GM23338 (cell line): ENCODE measurements at regions not wholly inside any gene's neighbourhood (a gene's known extent, or its start where the extent isn't known, plus 50 kb on each side); places are given as distances from the start of the nearest gene placed in this dataset.

Experiments used
- ATAC-seq: fragments of 200-7000 bp; cut with Tn5 transposase; 3 replicates; pipeline ENCODE4 v1.9.1; 2020
- DNase-seq: peaks from one replicate; pipeline ENCODE4 v3.0.0-alpha.2; 2015; ENCODE audit warnings: low spot score
- H2AFZ ChIP-seq: fragments of 200-600 bp; sonication (generic); 2 replicates; pipeline ENCODE4 v1.8.0; 2016; ENCODE audit warnings: antibody characterized with exemption, mild to moderate bottlenecking, moderate library complexity
- H3F3A ChIP-seq: fragments of 200-600 bp; sonication (generic); replicated peaks from 2 replicates; pipeline ENCODE4 v1.8.0; 2017; ENCODE audit warnings: antibody characterized with exemption, mixed run types, low read depth
- H3K27ac ChIP-seq: fragments of 200-600 bp; sonication (generic); 2 replicates; pipeline ENCODE4 v1.6.1; 2016; ENCODE audit warnings: low read depth
- H3K27me3 ChIP-seq: fragments of 200-600 bp; sonication (generic); 2 replicates; pipeline ENCODE4 v1.8.0; 2016; ENCODE audit warnings: mild to moderate bottlenecking, mixed run types, moderate library complexity; ENCODE audit not compliant: insufficient read depth
- H3K36me3 ChIP-seq: fragments of 200-600 bp; sonication (generic); 2 replicates; pipeline ENCODE4 v1.8.0; 2016; ENCODE audit warnings: mild to moderate bottlenecking; ENCODE audit not compliant: insufficient read depth
- H3K4me1 ChIP-seq: fragments of 200-600 bp; sonication (generic); 2 replicates; pipeline ENCODE4 v1.8.0; 2016; ENCODE audit warnings: mild to moderate bottlenecking, moderate library complexity; ENCODE audit not compliant: insufficient read depth
- H3K4me2 ChIP-seq: fragments of 200-600 bp; sonication (generic); 2 replicates; pipeline ENCODE4 v1.7.1; 2017; ENCODE audit warnings: mixed run types
- H3K4me3 ChIP-seq: fragments of 200-600 bp; sonication (generic); 2 replicates; pipeline ENCODE4 v1.6.1; 2016; ENCODE audit warnings: mixed run types
- H3K79me2 ChIP-seq: fragments of 200-600 bp; sonication (generic); replicated peaks from 2 replicates; pipeline ENCODE4 v1.8.0; 2017; ENCODE audit warnings: mild to moderate bottlenecking; ENCODE audit not compliant: insufficient read depth
- H3K9me2 ChIP-seq: fragments of 200-600 bp; sonication (generic); 2 replicates; pipeline ENCODE4 v1.8.0; 2017; ENCODE audit not compliant: insufficient read depth
- H4K20me1 ChIP-seq: fragments of 200-600 bp; sonication (generic); replicated peaks from 2 replicates; pipeline ENCODE4 v1.8.0; 2017; ENCODE audit warnings: mild to moderate bottlenecking; ENCODE audit not compliant: insufficient read depth
- H3K27ac Mint-ChIP-seq: 2 replicates; pipeline ENCODE4 v1.8.0; 2020; ENCODE audit warnings: inconsistent platforms, mild to moderate bottlenecking, moderate library complexity, mixed read lengths
- H3K27me3 Mint-ChIP-seq: 3 replicates; pipeline ENCODE4 v1.8.0; 2022; ENCODE audit warnings: low read depth, mild to moderate bottlenecking, moderate library complexity, mixed read lengths, inconsistent platforms; ENCODE audit not compliant: insufficient read depth, poor library complexity
- H3K36me3 Mint-ChIP-seq: 3 replicates; pipeline ENCODE4 v1.8.0; 2021; ENCODE audit warnings: low read depth, mild to moderate bottlenecking, inconsistent platforms, moderate library complexity, mixed read lengths
- H3K4me1 Mint-ChIP-seq: 3 replicates; pipeline ENCODE4 v1.8.0; 2020; ENCODE audit warnings: mild to moderate bottlenecking, inconsistent platforms, mixed read lengths
- H3K4me3 Mint-ChIP-seq: 3 replicates; pipeline ENCODE4 v1.8.0; 2021; ENCODE audit warnings: moderate library complexity, mild to moderate bottlenecking, inconsistent platforms, mixed read lengths
- H3K9me3 Mint-ChIP-seq: 3 replicates; pipeline ENCODE4 v1.8.0; 2020; ENCODE audit warnings: moderate library complexity, mild to moderate bottlenecking, inconsistent platforms, mixed read lengths
- CTCF ChIP-seq, 2 experiments: fragments of 200-600 bp in 1 of 2; sonication (generic) in 1 of 2; conservative IDR thresholded peaks; 2 replicates each; pipeline versions ENCODE4 v1.5.1 to v1.6.1; 2016 to 2017; ENCODE audit warnings: antibody characterized with exemption in 2 of 2, low read depth in 2 of 2, mild to moderate bottlenecking in 2 of 2, moderate library complexity in 1 of 2
- JUNB ChIP-seq: IDR thresholded peaks from one replicate; pipeline ENCODE4 v1.6.1; 2016; ENCODE audit warnings: antibody characterized with exemption; ENCODE audit not compliant: unreplicated experiment
- REST ChIP-seq: IDR thresholded peaks from one replicate; pipeline ENCODE4 v1.6.1; 2018; ENCODE audit warnings: antibody characterized with exemption; ENCODE audit not compliant: unreplicated experiment
- ZNF462 ChIP-seq: fragments of 250-450 bp; sonication (Bioruptor Pico); IDR thresholded peaks from 2 replicates; pipeline ENCODE4 v1.5.0; 2020; ENCODE audit warnings: mild to moderate bottlenecking, moderate library complexity

GRCh38 chrX:40448793-40449192 lies 132.0 kb upstream of the ATP6AP2 start (continued):
- TF ChIP-seq ZNF462 (CRISPR knock-in tag) (no peak), JUNB (no peak)

GRCh38 chrX:40446921-40447320 lies 133.8 kb upstream of the ATP6AP2 start:
- Mint-ChIP-seq H3K27ac (no peak overlapping the region), H3K4me1 (peaks cover 5% of the 10 kb centered on the region; the same call in 2 of the 3 replicates)
- TF ChIP-seq JUNB: no peak
- no peak for TF ChIP-seq CTCF (conservative IDR thresholded peaks at IDR 0.05; ENCODE audit: low read depth in 2 of 2)
- no peak for TF ChIP-seq REST

More at GRCh38 chrX:40446921-40447320, 133.8 kb upstream of the ATP6AP2 start:
- no peak overlapping the region for H2AFZ ChIP-seq
- H3K9me3 Mint-ChIP-seq: peaks cover 4% of the 10 kb centered on the region; the same call in 1 of the 3 replicates
- no peak overlapping the region for H3K4me3 Mint-ChIP-seq
- no peaks in the 10 kb centered on the region for H3K36me3 ChIP-seq
- no peaks in the 10 kb centered on the region for H3K9me2 ChIP-seq
- no peaks in the 10 kb centered on the region for H3K27me3 Mint-ChIP-seq
- H4K20me1 ChIP-seq: no peaks in the 10 kb centered on the region
- ATAC-seq (no peak), DNase-seq (no peak)
- H3K36me3 Mint-ChIP-seq: peaks cover 2% of the 10 kb centered on the region; the same call in 1 of the 3 replicates
- no peaks in the 10 kb centered on the region for H3F3A ChIP-seq
- no peak overlapping the region for H3K4me3 ChIP-seq
- no peak overlapping the region for H3K27ac ChIP-seq
- no peaks in the 10 kb centered on the region for H3K27me3 ChIP-seq
- no peaks in the 10 kb centered on the region for H3K79me2 ChIP-seq
- no peak overlapping the region for H3K4me2 ChIP-seq
- no peaks in the 10 kb centered on the region for H3K4me1 ChIP-seq
